Naive thymus-derived CD8-positive, alpha-beta T cell (primary cell): ENCODE measurements at regions not wholly inside any gene's neighbourhood (a gene's known extent, or its start where the extent isn't known, plus 50 kb on each side); places are given as distances from the start of the nearest gene placed in this dataset.

ENCODE experiments used
- ATAC-seq, 2 donors: fragments of 150-1000 bp; cut with Tn5 transposase in 1 of 2; sonication (Bioruptor Pico), chemical (Tn5 transposase) in 1 of 2; 1 replicate in 1 of 2; 2 replicates in 1 of 2; pipeline ENCODE4 v1.10.0; 2021; ENCODE audit warnings: mild to moderate bottlenecking in 2 of 2, moderate library complexity in 2 of 2
- POLR2A ChIA-PET: fragments of 350-600 bp; sonication (Branson Sonifier 250); formaldehyde crosslinking; loops from one replicate; lab custom pipeline; 2021; ENCODE audit warnings: antibody characterized with exemption; lab: Charles Lee
- DNase-seq, 10 donors: peaks; one replicate each; pipeline versions ENCODE4 v3.0.0 to v3.0.0-alpha.2; 2020 to 2022
- H3K27ac Mint-ChIP-seq, 10 donors: one replicate each; pipeline ENCODE4 v1.8.0; 2020 to 2022; ENCODE audit warnings: mild to moderate bottlenecking in 10 of 10, mixed read lengths in 10 of 10, moderate library complexity in 4 of 10, inconsistent platforms in 1 of 10
- H3K27me3 Mint-ChIP-seq, 5 donors: one replicate each; pipeline ENCODE4 v1.8.0; 2021 to 2022; ENCODE audit warnings: mixed read lengths in 5 of 5
- H3K36me3 Mint-ChIP-seq, 3 donors: one replicate each; pipeline ENCODE4 v1.8.0; 2020 to 2022; ENCODE audit warnings: mixed read lengths in 3 of 3, mild to moderate bottlenecking in 2 of 3, inconsistent platforms in 1 of 3
- H3K4me1 Mint-ChIP-seq, 4 donors: one replicate each; pipeline ENCODE4 v1.8.0; 2021 to 2022; ENCODE audit warnings: mixed read lengths in 4 of 4
- H3K4me3 Mint-ChIP-seq, 10 donors: one replicate each; pipeline ENCODE4 v1.8.0; 2020 to 2022; ENCODE audit warnings: mild to moderate bottlenecking in 10 of 10, mixed read lengths in 10 of 10, moderate library complexity in 6 of 10, inconsistent platforms in 1 of 10
- H3K9me3 Mint-ChIP-seq, 9 donors: one replicate each; pipeline ENCODE4 v1.8.0; 2020 to 2022; ENCODE audit warnings: mixed read lengths in 9 of 9, mild to moderate bottlenecking in 3 of 9, inconsistent platforms in 1 of 9, moderate library complexity in 1 of 9

- H3K4me1 Mint-ChIP-seq = no peaks in the 10 kb centered on the region
- H3K36me3 Mint-ChIP-seq = peaks cover 0 to 2% (median 0%) of the 10 kb centered on the region in 3 donors
- H3K9me3 Mint-ChIP-seq = peaks cover 4 to 46% (median 23%) of the 10 kb centered on the region in 9 donors
- no peak overlapping the region for H3K27ac Mint-ChIP-seq
- ATAC-seq = no peak
- POLR2A ChIA-PET = no interaction called here
- no peak overlapping the region for H3K4me3 Mint-ChIP-seq
- no peaks in the 10 kb centered on the region for H3K27me3 Mint-ChIP-seq
- DNase-seq = no peak
These were observed 746.3 kb downstream of the JRKL start for GRCh38 chr11:97136067-97136466.

GRCh38 chr11:97140885-97141494 is 751.2 kb downstream of the JRKL start:
- POLR2A ChIA-PET = no interaction called here
- Mint-ChIP-seq H3K27ac (no peak overlapping the region), H3K4me3 (no peak overlapping the region), H3K9me3 (peaks cover 2 to 40% (median 22%) of the 10 kb centered on the region in 9 donors), H3K36me3 (peaks cover 0 to 2% (median 0%) of the 10 kb centered on the region in 3 donors), H3K27me3 (no peaks in the 10 kb centered on the region), H3K4me1 (no peaks in the 10 kb centered on the region)
- DNase-seq (no peak), ATAC-seq (no peak)

- POLR2A ChIA-PET = no interaction called here
- DNase-seq (no peak), ATAC-seq (no peak)
- Mint-ChIP-seq H3K4me3 (no peak overlapping the region), H3K9me3 (peaks cover 0 to 38% (median 22%) of the 10 kb centered on the region in 9 donors), H3K4me1 (no peaks in the 10 kb centered on the region), H3K27ac (no peak overlapping the region), H3K36me3 (peaks cover 0 to 2% (median 0%) of the 10 kb centered on the region in 3 donors), H3K27me3 (no peaks in the 10 kb centered on the region)
These were observed 753.6 kb downstream of the JRKL start for GRCh38 chr11:97143463-97143862.

GRCh38 chr11:97149741-97150140 is 759.9 kb downstream of the JRKL start:
- Mint-ChIP-seq H3K9me3 (peaks cover 0 to 13% (median 2%) of the 10 kb centered on the region in 9 donors), H3K4me3 (no peak overlapping the region), H3K4me1 (no peaks in the 10 kb centered on the region), H3K27ac (no peak overlapping the region), H3K36me3 (no peaks in the 10 kb centered on the region), H3K27me3 (no peaks in the 10 kb centered on the region)
- DNase-seq (no peak), ATAC-seq (no peak)
- POLR2A ChIA-PET = no interaction called here

- Mint-ChIP-seq H3K4me1 (no peaks in the 10 kb centered on the region), H3K4me3 (no peak overlapping the region), H3K9me3 (peaks cover 0 to 14% (median 9%) of the 10 kb centered on the region in 9 donors), H3K36me3 (no peaks in the 10 kb centered on the region), H3K27ac (no peak overlapping the region), H3K27me3 (no peaks in the 10 kb centered on the region)
- DNase-seq = no peak
- POLR2A ChIA-PET = no interaction called here
- no peak for ATAC-seq
These were observed 767.5 kb downstream of the JRKL start for GRCh38 chr11:97157221-97157740.

- ATAC-seq = no peak
- Mint-ChIP-seq H3K36me3 (no peaks in the 10 kb centered on the region), H3K4me1 (no peaks in the 10 kb centered on the region), H3K9me3 (peaks cover 0 to 23% (median 9%) of the 10 kb centered on the region in 9 donors), H3K27ac (no peak overlapping the region), H3K4me3 (no peak overlapping the region), H3K27me3 (no peaks in the 10 kb centered on the region)
- POLR2A ChIA-PET = no interaction called here
- no peak for DNase-seq
These were observed 768.4 kb downstream of the JRKL start for GRCh38 chr11:97158243-97158642.

GRCh38 chr11:97163631-97164191 is 773.9 kb downstream of the JRKL start:
- H3K4me1 Mint-ChIP-seq = no peaks in the 10 kb centered on the region
- no peaks in the 10 kb centered on the region for H3K36me3 Mint-ChIP-seq
- DNase-seq (no peak), ATAC-seq (no peak)
- H3K27me3 Mint-ChIP-seq = no peaks in the 10 kb centered on the region
- POLR2A ChIA-PET = no interaction called here
- peaks cover 0 to 35% (median 6%) of the 10 kb centered on the region in 9 donors for H3K9me3 Mint-ChIP-seq
- no peak overlapping the region for H3K27ac Mint-ChIP-seq
- no peak overlapping the region for H3K4me3 Mint-ChIP-seq

- Mint-ChIP-seq H3K27me3 (no peaks in the 10 kb centered on the region), H3K4me1 (no peaks in the 10 kb centered on the region), H3K9me3 (peaks cover 0 to 18% (median 8%) of the 10 kb centered on the region in 9 donors), H3K4me3 (no peak overlapping the region), H3K36me3 (no peaks in the 10 kb centered on the region), H3K27ac (no peak overlapping the region)
- no peak for DNase-seq
- ATAC-seq = no peak
- POLR2A ChIA-PET = no interaction called here
These were observed 812.2 kb downstream of the JRKL start for GRCh38 chr11:97201743-97202612.

- Mint-ChIP-seq H3K4me3 (no peak overlapping the region), H3K4me1 (no peaks in the 10 kb centered on the region), H3K36me3 (no peaks in the 10 kb centered on the region), H3K9me3 (peaks cover 0 to 15% (median 8%) of the 10 kb centered on the region in 9 donors), H3K27me3 (no peaks in the 10 kb centered on the region), H3K27ac (no peak overlapping the region)
- POLR2A ChIA-PET = no interaction called here
- DNase-seq = no peak
- no peak for ATAC-seq
These were observed 812.9 kb downstream of the JRKL start for GRCh38 chr11:97202613-97203292.

GRCh38 chr11:97218011-97218410 is 828.2 kb downstream of the JRKL start:
- DNase-seq = no peak
- POLR2A ChIA-PET = no interaction called here
- Mint-ChIP-seq H3K27ac (no peak overlapping the region), H3K27me3 (no peaks in the 10 kb centered on the region), H3K36me3 (no peaks in the 10 kb centered on the region), H3K4me3 (no peak overlapping the region), H3K4me1 (no peaks in the 10 kb centered on the region), H3K9me3 (peaks cover 0 to 5% (median 1%) of the 10 kb centered on the region in 9 donors)
- no peak for ATAC-seq

GRCh38 chr11:97223647-97224046 is 833.8 kb downstream of the JRKL start:
- ATAC-seq (no peak), DNase-seq (no peak)
- H3K9me3 Mint-ChIP-seq = peaks cover 0 to 5% (median 0%) of the 10 kb centered on the region in 9 donors
- H3K36me3 Mint-ChIP-seq = no peaks in the 10 kb centered on the region
- H3K27ac Mint-ChIP-seq = no peak overlapping the region
- no peaks in the 10 kb centered on the region for H3K27me3 Mint-ChIP-seq
- no peak overlapping the region for H3K4me3 Mint-ChIP-seq
- POLR2A ChIA-PET = no interaction called here
- no peaks in the 10 kb centered on the region for H3K4me1 Mint-ChIP-seq

- Mint-ChIP-seq H3K36me3 (no peaks in the 10 kb centered on the region), H3K27ac (no peak overlapping the region), H3K4me3 (no peak overlapping the region), H3K27me3 (no peaks in the 10 kb centered on the region), H3K4me1 (no peaks in the 10 kb centered on the region), H3K9me3 (peaks cover 0 to 5% (median 4%) of the 10 kb centered on the region in 9 donors)
- DNase-seq (no peak), ATAC-seq (no peak)
- POLR2A ChIA-PET = no interaction called here
These were observed 834.6 kb downstream of the JRKL start for GRCh38 chr11:97224396-97224795.
